Activated CD4-positive, CD25-positive, alpha-beta regulatory T cell treated with anti-CD3 and anti-CD28 coated beads, Interleukin-2, amount 50 U/mL, for 72 hours (primary cell): ENCODE measurements at regions not wholly inside any gene's neighbourhood (a gene's known extent, or its start where the extent isn't known, plus 50 kb on each side); places are given as distances from the start of the nearest gene placed in this dataset.
A peak's percentile ranks its signal among the peaks of the same experiment; 100 is the strongest.
"Not testable (repeated sequence)": the region's sequence is repeated elsewhere in the genome, so short reads cannot be mapped to it uniquely, and the experiment has no call there.

Source experiments
- DNase-seq: peaks from one replicate; pipeline ENCODE4 v3.0.0; 2021

DNA sequence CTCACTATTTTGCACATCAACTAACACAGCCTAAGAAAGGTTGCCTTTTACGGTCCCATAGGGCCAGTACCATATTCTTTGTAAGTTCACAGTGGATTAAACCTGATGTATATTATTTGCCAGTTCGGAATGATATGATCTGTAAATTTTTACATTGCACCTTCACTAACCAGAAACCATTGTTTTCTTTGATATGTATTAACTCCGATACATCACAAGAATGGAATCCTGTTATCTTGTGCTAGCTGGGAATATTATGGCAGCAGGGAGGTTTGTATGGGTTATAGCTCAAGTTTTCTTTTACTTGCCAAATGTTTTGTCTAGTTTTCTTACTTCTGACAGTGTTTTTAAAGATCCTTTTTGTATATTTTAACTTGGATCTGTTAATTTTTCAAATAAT lies 51.4 kb upstream of the S1PR1 start:
- no peak for DNase-seq

DNA sequence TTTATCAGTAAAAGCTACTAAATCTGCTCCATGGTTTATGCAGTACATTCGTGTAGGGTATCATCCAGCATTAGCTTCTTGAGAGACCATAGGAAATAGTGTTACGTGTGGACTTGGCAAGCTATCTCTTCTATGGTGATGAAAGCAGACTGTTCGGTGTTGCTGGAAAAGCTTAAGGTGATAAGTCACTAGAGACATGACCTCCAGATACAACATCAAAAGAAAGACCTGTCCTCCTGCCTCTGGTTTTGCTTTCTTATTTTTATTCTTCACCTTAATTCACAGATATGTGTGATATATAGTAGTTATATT lies 53.5 kb upstream of the S1PR1 start:
- no peak for DNase-seq

DNA sequence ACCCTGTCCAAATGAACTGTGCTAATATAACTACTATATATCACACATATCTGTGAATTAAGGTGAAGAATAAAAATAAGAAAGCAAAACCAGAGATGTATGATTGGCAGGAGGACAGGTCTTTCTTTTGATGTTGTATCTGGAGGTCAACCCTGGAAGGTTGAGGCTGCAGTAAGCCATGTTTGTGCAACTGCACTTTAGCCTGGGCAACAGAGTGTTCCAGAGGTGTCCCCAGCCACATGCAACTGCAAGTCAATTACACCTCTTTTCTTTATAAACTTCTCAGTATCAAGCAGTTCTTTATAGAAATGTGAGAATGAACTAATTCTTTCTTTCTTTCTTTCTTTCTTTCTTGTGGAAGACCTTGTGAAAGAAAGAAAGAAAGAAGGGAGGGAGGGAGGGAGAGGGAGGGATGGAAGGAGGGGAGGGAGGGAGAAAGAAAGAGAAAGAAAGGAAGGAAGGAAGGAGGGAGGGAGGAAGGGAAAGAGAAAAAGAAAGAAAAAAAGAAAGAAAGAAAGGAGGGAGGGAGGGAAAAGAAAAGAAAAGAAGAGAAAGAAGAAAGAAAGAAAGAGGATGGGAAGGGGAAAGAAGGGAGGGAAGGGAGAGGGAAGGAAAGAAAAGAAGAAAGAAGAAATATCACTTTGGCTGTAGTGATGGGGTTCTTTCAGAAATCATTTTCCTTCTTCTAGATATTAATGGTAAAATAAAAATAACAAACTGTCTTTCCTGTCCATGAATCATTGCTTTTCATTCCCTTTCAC lies 54.0 kb upstream of the S1PR1 start:
- DNase-seq, result no peak

DNA sequence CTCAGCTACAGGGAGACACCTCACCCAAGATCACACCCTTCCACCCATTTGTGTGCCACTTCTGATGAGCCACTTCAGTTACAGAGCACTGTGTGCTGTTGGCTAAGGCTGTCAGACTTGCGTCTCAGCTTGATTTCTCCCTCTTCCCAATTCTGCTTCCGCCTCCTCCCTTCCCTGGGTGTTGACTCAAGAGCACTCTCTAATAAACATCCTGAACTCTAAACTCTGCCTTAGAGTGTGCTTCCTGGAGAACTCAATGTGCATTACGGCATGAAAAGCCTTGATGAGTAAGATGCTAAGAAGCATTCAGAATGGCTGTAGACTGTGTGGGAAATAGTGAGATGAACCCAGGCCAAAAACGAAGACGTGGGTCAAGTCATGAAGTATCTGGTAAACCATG lies 54.9 kb upstream of the S1PR1 start:
- no peak for DNase-seq

- no peak for DNase-seq
Observed at GRCh38 chr1:101178688-101179491, 57.9 kb upstream of the S1PR1 start.

DNA sequence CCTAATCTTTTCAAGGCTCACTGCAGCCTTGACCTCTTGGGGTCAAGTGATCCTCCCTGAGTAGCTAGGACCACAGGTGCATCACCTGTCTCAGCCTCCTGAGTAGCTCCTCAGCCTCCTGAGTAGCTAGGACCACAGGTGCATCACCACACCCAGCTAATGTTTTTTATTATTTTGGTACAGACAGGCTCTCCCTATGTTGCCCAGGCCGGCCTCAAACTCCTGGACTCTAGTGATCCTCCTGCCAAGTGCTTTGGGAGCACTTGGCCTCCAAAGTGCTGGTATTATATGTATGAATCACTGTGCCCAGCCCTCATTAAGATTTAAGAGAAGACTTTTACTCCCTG lies 58.5 kb upstream of the S1PR1 start:
- peak; percentile 36 for DNase-seq

DNA sequence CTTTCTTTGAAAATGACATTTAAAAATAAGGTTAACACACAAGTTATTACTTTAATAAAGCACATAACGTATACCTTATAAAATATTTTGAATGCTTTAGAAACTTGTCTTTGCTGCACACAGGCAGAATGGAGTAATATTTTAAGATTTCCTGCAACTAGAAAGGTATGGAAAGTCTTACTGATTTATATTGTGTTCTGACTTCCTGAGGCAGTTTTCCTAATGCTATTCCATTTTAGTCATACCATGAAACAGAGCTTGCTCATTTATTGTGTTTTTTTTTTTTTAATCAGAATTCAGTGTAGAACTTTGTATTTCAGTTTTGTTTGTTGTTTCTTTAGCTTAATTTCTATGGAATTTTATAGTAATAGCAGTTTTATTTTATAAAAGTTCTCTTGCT lies 60.9 kb upstream of the S1PR1 start:
- no peak for DNase-seq

GRCh38 chr1:101175466-101175865 lies 61.4 kb upstream of the S1PR1 start:
- no peak for DNase-seq

DNA sequence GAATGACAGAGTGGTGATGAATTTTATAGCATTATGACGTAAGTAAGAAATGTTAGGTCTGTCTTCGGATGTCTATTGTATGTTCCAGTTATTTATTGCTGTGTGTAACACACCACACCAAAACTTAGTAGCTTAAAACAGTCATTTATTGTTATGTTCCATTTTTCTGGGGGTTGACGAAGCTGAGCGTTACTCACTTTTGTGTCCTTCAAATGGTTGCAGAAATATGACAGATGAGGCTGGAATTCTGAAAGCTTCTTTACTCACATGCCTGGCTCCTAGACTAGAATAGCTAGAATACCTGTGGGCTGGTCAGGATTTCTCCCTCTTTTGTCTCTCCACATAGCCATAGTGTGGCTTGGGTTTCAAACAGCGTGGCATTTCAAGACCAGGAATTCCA lies 62.1 kb upstream of the S1PR1 start:
- DNase-seq, result no peak

- DNase-seq, result not testable (repeated sequence)
Observed at GRCh38 chr1:101174298-101174697, 62.5 kb upstream of the S1PR1 start.

DNA sequence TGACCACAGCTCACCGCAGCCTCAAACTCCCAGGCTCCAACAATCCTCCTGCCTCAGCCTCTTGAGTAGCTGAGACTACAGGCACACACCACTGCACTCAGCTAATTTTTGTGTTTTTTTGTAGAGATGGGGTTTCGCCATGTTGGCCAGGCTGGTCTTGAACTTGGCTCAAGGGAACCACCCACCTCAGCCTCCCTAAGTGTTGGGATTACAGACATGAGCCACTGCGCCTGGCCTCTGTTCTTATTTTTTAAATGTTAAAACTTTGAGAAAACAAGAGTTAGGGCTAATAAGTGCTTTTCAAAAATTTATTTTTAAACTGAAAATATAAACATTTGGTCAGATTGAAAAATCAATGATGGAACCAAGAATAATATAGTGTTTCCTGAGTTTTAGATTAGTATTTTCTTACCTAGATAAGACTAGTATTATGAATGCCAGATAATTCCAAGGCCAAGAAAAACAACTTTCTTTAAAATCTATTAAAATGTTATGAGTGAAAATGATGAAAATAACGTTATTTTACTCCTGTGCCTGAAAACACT lies 66.2 kb upstream of the S1PR1 start:
- DNase-seq, result no peak

GRCh38 chr1:101167891-101168290 lies 68.9 kb upstream of the S1PR1 start:
- no peak for DNase-seq

DNA sequence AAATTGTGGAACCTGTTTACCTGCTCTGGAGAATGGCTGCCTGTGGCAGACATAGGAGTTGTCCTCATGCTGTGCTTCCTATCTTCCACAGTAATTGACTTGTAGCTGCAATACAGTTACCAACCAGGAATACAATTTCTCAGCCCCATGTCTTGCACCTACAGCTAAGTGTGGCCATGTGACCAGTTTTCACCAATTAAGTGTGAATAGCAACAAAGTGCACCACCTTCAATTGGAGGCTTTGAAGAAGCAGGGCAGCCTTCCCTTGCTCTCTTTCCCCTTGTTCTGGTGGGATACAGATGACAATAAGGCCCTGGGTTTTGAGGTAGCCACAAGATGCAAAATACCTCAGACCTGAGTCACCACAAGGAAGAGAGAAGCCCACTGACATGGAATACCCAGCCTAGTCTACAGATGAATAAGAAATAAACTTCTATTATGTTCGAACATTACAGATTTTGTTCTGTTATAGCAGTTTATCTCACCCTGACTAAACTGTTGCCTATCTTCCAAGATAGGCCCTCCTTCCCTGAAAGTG lies 70.2 kb upstream of the S1PR1 start:
- no peak for DNase-seq

GRCh38 chr1:101165954-101166353 lies 70.9 kb upstream of the S1PR1 start:
- no peak for DNase-seq

GRCh38 chr1:101165532-101165931 lies 71.3 kb upstream of the S1PR1 start:
- no peak for DNase-seq

DNA sequence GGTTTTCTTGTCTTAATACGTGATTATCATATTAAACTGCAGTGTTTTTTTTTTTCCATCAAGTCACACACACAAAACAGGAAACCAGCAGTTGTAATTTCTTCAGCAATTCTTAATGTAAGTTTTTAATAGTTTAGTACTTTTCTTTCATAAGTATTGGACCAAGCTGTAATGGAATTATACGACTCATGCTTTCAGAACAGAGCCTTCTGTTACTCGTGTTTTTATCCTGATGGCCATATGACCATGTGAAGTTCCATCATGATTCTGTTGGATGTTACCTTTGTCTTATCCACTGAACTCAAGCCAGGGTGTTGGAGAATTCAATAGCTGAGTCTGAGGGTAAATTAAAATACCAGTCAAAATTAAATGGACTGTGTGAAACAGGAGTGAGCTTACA lies 72.0 kb upstream of the S1PR1 start:
- DNase-seq, result no peak

GRCh38 chr1:101162736-101163735 lies 73.8 kb upstream of the S1PR1 start:
- DNase-seq, result no peak

- DNase-seq, result no peak
Observed at GRCh38 chr1:101162300-101162699, 74.5 kb upstream of the S1PR1 start.

GRCh38 chr1:101161619-101162018 lies 75.2 kb upstream of the S1PR1 start:
- no peak for DNase-seq

DNA sequence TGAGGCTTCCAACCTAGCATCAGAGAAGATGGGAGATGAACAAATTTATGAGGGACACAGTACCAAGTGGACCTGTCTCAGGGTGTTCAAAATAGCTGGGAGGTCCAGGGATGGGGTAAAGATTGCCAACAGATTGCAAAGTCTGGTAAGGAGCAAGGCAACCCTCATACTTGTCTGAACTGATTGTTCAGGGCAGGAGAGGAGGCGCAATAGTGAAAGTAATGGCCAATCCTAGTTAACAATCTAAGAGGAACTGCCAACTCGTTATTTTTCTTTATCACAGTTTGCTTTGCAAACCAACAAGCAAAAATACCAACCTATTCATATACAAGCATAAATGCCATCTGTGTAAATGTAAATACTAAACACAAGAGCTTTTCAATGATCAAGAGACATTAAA lies 78.4 kb upstream of the S1PR1 start:
- DNase-seq, result no peak

- DNase-seq, result no peak
Observed at GRCh38 chr1:101154547-101154946, 82.3 kb upstream of the S1PR1 start.

GRCh38 chr1:101153692-101154091 lies 83.1 kb upstream of the S1PR1 start:
- no peak for DNase-seq

GRCh38 chr1:101152633-101153032 lies 84.2 kb upstream of the S1PR1 start:
- DNase-seq, result no peak
